ENCODE measurements at regions not wholly inside any gene's neighbourhood (a gene's known extent, or its start where the extent isn't known, plus 50 kb on each side); places are given as distances from the start of the nearest gene placed in this dataset.

- Mint-ChIP-seq H3K4me1 (ENCODE audit: unreplicated experiment) (peaks cover 31% of the 10 kb centered on the region), H3K27ac (no peak overlapping the region), H3K27me3 (no peaks in the 10 kb centered on the region), H3K36me3 (peaks cover 27% of the 10 kb centered on the region), H3K9me3 (no peaks in the 10 kb centered on the region), H3K4me3 (no peak overlapping the region)
- no peak for DNase-seq (ENCODE audit: extremely low spot score, unreplicated experiment)
- TF ChIP-seq CTCF (conservative IDR thresholded peaks at IDR 0.05): no peak
Measured at GRCh38 chr6:22078802-22079545, 217.9 kb downstream of the PRL start.

- H3K27me3 Mint-ChIP-seq: no peaks in the 10 kb centered on the region
- no peak for TF ChIP-seq CTCF (conservative IDR thresholded peaks at IDR 0.05)
- DNase-seq (ENCODE audit: extremely low spot score, unreplicated experiment): no peak
- no peaks in the 10 kb centered on the region for H3K9me3 Mint-ChIP-seq
- peaks cover 23% of the 10 kb centered on the region for H3K36me3 Mint-ChIP-seq
- H3K4me1 Mint-ChIP-seq (ENCODE audit: unreplicated experiment): peaks cover 30% of the 10 kb centered on the region
- no peak overlapping the region for H3K4me3 Mint-ChIP-seq
- no peak overlapping the region for H3K27ac Mint-ChIP-seq
Measured at GRCh38 chr6:22079783-22080182, 217.1 kb downstream of the PRL start.

GRCh38 chr6:22081709-22082108 lies 215.1 kb downstream of the PRL start:
- H3K27ac Mint-ChIP-seq: no peak overlapping the region
- peaks cover 30% of the 10 kb centered on the region for H3K4me1 Mint-ChIP-seq (ENCODE audit: unreplicated experiment)
- peaks cover 26% of the 10 kb centered on the region for H3K36me3 Mint-ChIP-seq
- no peaks in the 10 kb centered on the region for H3K27me3 Mint-ChIP-seq
- H3K4me3 Mint-ChIP-seq: no peak overlapping the region
- no peak for DNase-seq (ENCODE audit: extremely low spot score, unreplicated experiment)
- peaks cover 8% of the 10 kb centered on the region for H3K9me3 Mint-ChIP-seq
- no peak for TF ChIP-seq CTCF (conservative IDR thresholded peaks at IDR 0.05)

GRCh38 chr6:22082218-22082617 lies 214.6 kb downstream of the PRL start:
- TF ChIP-seq CTCF (conservative IDR thresholded peaks at IDR 0.05): no peak
- Mint-ChIP-seq H3K27me3 (no peaks in the 10 kb centered on the region), H3K9me3 (peaks cover 8% of the 10 kb centered on the region), H3K27ac (peak overlapping the region; percentile 41), H3K4me3 (no peak overlapping the region), H3K4me1 (ENCODE audit: unreplicated experiment) (peaks cover 26% of the 10 kb centered on the region), H3K36me3 (peaks cover 26% of the 10 kb centered on the region)
- no peak for DNase-seq (ENCODE audit: extremely low spot score, unreplicated experiment)

DNA sequence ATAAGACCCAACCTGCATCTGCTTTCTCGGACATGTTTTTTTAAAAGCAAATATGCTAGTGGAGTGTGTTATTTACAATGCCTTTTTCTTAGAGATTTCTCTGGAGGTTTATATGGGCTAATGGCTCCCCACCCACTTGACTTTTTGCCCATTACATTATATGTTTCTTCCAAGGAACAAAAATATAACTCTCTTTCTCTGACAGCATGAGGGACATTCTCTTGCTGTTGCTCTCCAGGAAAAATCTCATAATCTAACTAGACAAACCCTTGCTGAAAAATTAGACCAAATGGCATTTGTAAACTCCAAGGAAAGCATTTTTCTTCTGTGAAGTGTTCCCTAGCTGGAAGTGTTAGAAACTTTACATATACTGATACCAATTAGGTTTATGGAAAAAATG lies 213.7 kb downstream of the PRL start:
- peaks cover 8% of the 10 kb centered on the region for H3K9me3 Mint-ChIP-seq
- H3K27ac Mint-ChIP-seq: peak overlapping the region; percentile 36
- no peak overlapping the region for H3K4me3 Mint-ChIP-seq
- peaks cover 26% of the 10 kb centered on the region for H3K4me1 Mint-ChIP-seq (ENCODE audit: unreplicated experiment)
- H3K27me3 Mint-ChIP-seq: no peaks in the 10 kb centered on the region
- TF ChIP-seq CTCF (conservative IDR thresholded peaks at IDR 0.05): no peak
- DNase-seq (ENCODE audit: extremely low spot score, unreplicated experiment): no peak
- peaks cover 26% of the 10 kb centered on the region for H3K36me3 Mint-ChIP-seq

Data from type B pancreatic cell (in vitro differentiated cells).